H1 (cell line): ENCODE measurements at regions not wholly inside any gene's neighbourhood (a gene's known extent, or its start where the extent isn't known, plus 50 kb on each side); places are given as distances from the start of the nearest gene placed in this dataset.

ENCODE experiments used
- CTCF ChIA-PET: fragments of 300-600 bp; sonication (Branson Sonifier 250); formaldehyde crosslinking; loops from one replicate; lab custom pipeline; 2021; ENCODE audit not compliant: partially characterized antibody; lab: Charles Lee
- POLR2A ChIA-PET: fragments of 300-600 bp; sonication (Branson Sonifier 250); formaldehyde crosslinking; loops from one replicate; lab custom pipeline; 2021; ENCODE audit warnings: inconsistent platforms; ENCODE audit not compliant: partially characterized antibody; lab: Charles Lee
- DNase-seq, 2 experiments: peaks; one replicate each; pipeline versions ENCODE4 v3.0.0 to v3.0.0-alpha.2; 2010 to 2022; ENCODE audit warnings: low spot score in 2 of 2, low read depth in 1 of 2, mixed read lengths in 1 of 2
- FAIRE-seq: peaks from 2 replicates; lab custom pipeline; 2011; peaks lifted over from hg19 to GRCh38; lab: Jason Lieb, UNC
- H2AFZ ChIP-seq: 2 replicates; pipeline ENCODE4 v1.8.1; 2012; ENCODE audit warnings: low read length, inconsistent platforms
- H2AK5ac ChIP-seq: 2 replicates; pipeline ENCODE4 v1.6.1; 2013; ENCODE audit warnings: low read depth, low read length
- H2BK120ac ChIP-seq: replicated peaks from 2 replicates; pipeline ENCODE3; 2013; ENCODE audit warnings: low read depth, low read length, inconsistent platforms
- H2BK12ac ChIP-seq: 2 replicates; pipeline ENCODE4 v1.6.1; 2013; ENCODE audit warnings: low read depth, low read length
- H2BK15ac ChIP-seq: 2 replicates; pipeline ENCODE4 v1.6.1; 2013; ENCODE audit warnings: low read length
- H2BK20ac ChIP-seq: 2 replicates; pipeline ENCODE4 v1.6.1; 2013; ENCODE audit warnings: low read length
- H2BK5ac ChIP-seq: 2 replicates; pipeline ENCODE4 v1.6.1; 2013; ENCODE audit warnings: low read depth, low read length
- H3K14ac ChIP-seq: 2 replicates; pipeline ENCODE4 v1.6.1; 2013; ENCODE audit warnings: inconsistent platforms; ENCODE audit not compliant: insufficient read length
- H3K18ac ChIP-seq: 2 replicates; pipeline ENCODE4 v1.6.1; 2013; ENCODE audit warnings: low read length; ENCODE audit errors: extremely low read depth
- H3K23ac ChIP-seq: 2 replicates; pipeline ENCODE4 v1.6.1; 2013; ENCODE audit warnings: inconsistent platforms; ENCODE audit not compliant: insufficient read length
- H3K23me2 ChIP-seq: 2 replicates; pipeline ENCODE4 v1.6.1; 2013; ENCODE audit warnings: low read depth, low read length
- H3K27ac ChIP-seq: 2 replicates; pipeline ENCODE4 v1.6.1; 2011; ENCODE audit warnings: low read depth, low read length, inconsistent platforms
- H3K27me3 ChIP-seq, 4 experiments: replicated peaks in 1 of 4; 1 replicate in 1 of 4; 2 replicates in 3 of 4; pipeline versions ENCODE4 v1.6.1 to v1.8.1; 2011 to 2013; ENCODE audit warnings: low read length in 3 of 4, mild to moderate bottlenecking in 3 of 4, inconsistent platforms in 2 of 4, mixed read lengths in 2 of 4, moderate library complexity in 1 of 4; ENCODE audit not compliant: control insufficient read depth in 3 of 4, insufficient read depth in 3 of 4; ENCODE audit errors: extremely low read depth in 1 of 4
- H3K36me3 ChIP-seq, 4 experiments: 2 replicates each; pipeline versions ENCODE4 v1.6.1 to v1.8.1; 2011 to 2013; ENCODE audit warnings: mild to moderate bottlenecking in 4 of 4, low read length in 3 of 4, moderate library complexity in 2 of 4, control low read depth in 1 of 4, inconsistent platforms in 1 of 4; ENCODE audit not compliant: insufficient read depth in 4 of 4, control insufficient read depth in 2 of 4
- H3K4ac ChIP-seq: replicated peaks from 2 replicates; pipeline ENCODE3; 2013; ENCODE audit warnings: low read length, low read depth, mixed read lengths, inconsistent platforms; ENCODE audit not compliant: insufficient read length
- H3K4me1 ChIP-seq, 4 experiments: replicated peaks in 1 of 4; 1 replicate in 1 of 4; 2 replicates in 3 of 4; pipeline versions ENCODE4 v1.6.1 to v1.8.1; 2011 to 2013; ENCODE audit warnings: low read length in 3 of 4, inconsistent platforms in 2 of 4, mixed read lengths in 1 of 4; ENCODE audit not compliant: insufficient read depth in 4 of 4, control insufficient read depth in 3 of 4
- H3K4me2 ChIP-seq, 2 experiments: 2 replicates each; pipeline versions ENCODE4 v1.6.1 to v1.8.1; 2011 to 2013; ENCODE audit warnings: low read depth in 2 of 2, low read length in 2 of 2, control low read depth in 1 of 2, inconsistent platforms in 1 of 2, mild to moderate bottlenecking in 1 of 2; ENCODE audit not compliant: insufficient read depth in 1 of 2
- H3K4me3 ChIP-seq, 4 experiments: fragments of 200-600, 300-600 bp in 1 of 4; sonication (generic), shearing (Covaris generic), sonication (Bioruptor Twin) in 1 of 4; 2 replicates each; pipeline versions ENCODE4 v1.5.1 to v1.8.1; 2011 to 2016; ENCODE audit warnings: low read length in 4 of 4, low read depth in 3 of 4, control low read depth in 2 of 4, inconsistent platforms in 2 of 4, mild to moderate bottlenecking in 2 of 4, mixed read lengths in 1 of 4, moderate library complexity in 1 of 4; ENCODE audit not compliant: insufficient read depth in 2 of 4; ENCODE audit errors: extremely low read depth in 1 of 4
- H3K56ac ChIP-seq: replicated peaks from 2 replicates; pipeline ENCODE3; 2013; ENCODE audit warnings: low read depth, mild to moderate bottlenecking, mixed read lengths, low read length, inconsistent platforms; ENCODE audit not compliant: insufficient read length
- H3K79me1 ChIP-seq: 2 replicates; pipeline ENCODE4 v1.6.1; 2013; ENCODE audit warnings: low read depth, low read length, control low read depth
- H3K79me2 ChIP-seq, 2 experiments: 2 replicates each; pipeline versions ENCODE4 v1.6.1 to v1.8.1; 2012 to 2013; ENCODE audit warnings: low read length in 2 of 2, mild to moderate bottlenecking in 2 of 2, inconsistent platforms in 1 of 2; ENCODE audit not compliant: insufficient read depth in 2 of 2, control insufficient read depth in 1 of 2
- H3K9ac ChIP-seq, 4 experiments: replicated peaks in 1 of 4; 1 replicate in 1 of 4; 2 replicates in 3 of 4; pipeline versions ENCODE4 v1.6.1 to v1.8.1; 2011 to 2013; ENCODE audit warnings: low read depth in 3 of 4, low read length in 3 of 4, control low read depth in 2 of 4, mild to moderate bottlenecking in 2 of 4, moderate library complexity in 2 of 4, inconsistent platforms in 1 of 4; ENCODE audit errors: extremely low read depth in 1 of 4
- H3K9me3 ChIP-seq, 2 experiments: 2 replicates each; pipeline versions ENCODE4 v1.6.1 to v1.8.1; 2012 to 2013; ENCODE audit warnings: mild to moderate bottlenecking in 2 of 2, moderate library complexity in 2 of 2, control low read depth in 1 of 2, inconsistent platforms in 1 of 2, low read depth in 1 of 2, low read length in 1 of 2, mixed read lengths in 1 of 2; ENCODE audit not compliant: insufficient read depth in 2 of 2
- H4K20me1 ChIP-seq, 2 experiments: replicated peaks in 1 of 2; 2 replicates each; pipeline versions ENCODE3 to v1.8.1; 2011 to 2013; ENCODE audit warnings: inconsistent platforms in 2 of 2, low read length in 2 of 2, mild to moderate bottlenecking in 1 of 2; ENCODE audit not compliant: insufficient read depth in 2 of 2, control insufficient read depth in 1 of 2
- H4K5ac ChIP-seq: 2 replicates; pipeline ENCODE4 v1.6.1; 2013; ENCODE audit warnings: low read length, low read depth, mixed read lengths, inconsistent platforms; ENCODE audit not compliant: insufficient read length
- H4K8ac ChIP-seq: 2 replicates; pipeline ENCODE4 v1.8.0; 2013; ENCODE audit warnings: mild to moderate bottlenecking, moderate library complexity, low read length, inconsistent platforms; ENCODE audit not compliant: insufficient read depth; ENCODE audit errors: extremely low read depth
- H4K91ac ChIP-seq: replicated peaks from 2 replicates; pipeline ENCODE3; 2013; ENCODE audit warnings: low read length, mixed read lengths, inconsistent platforms; ENCODE audit not compliant: insufficient read length
- BRCA1 ChIP-seq: IDR thresholded peaks from 2 replicates; pipeline ENCODE4 v1.6.1; 2012; ENCODE audit warnings: low read depth, low read length, improper control_type of control experiment
- EP300 ChIP-seq, 2 experiments: IDR thresholded peaks; 1 replicate in 1 of 2; 2 replicates in 1 of 2; pipeline ENCODE4 v1.6.1; 2011 to 2012; ENCODE audit warnings: low read depth in 2 of 2, low read length in 2 of 2, mild to moderate bottlenecking in 2 of 2, borderline replicate concordance in 1 of 2, inconsistent platforms in 1 of 2, moderate library complexity in 1 of 2
- FOSL1 ChIP-seq: IDR thresholded peaks from 2 replicates; pipeline ENCODE4 v1.6.1; 2011; ENCODE audit warnings: mild to moderate bottlenecking, low read depth, low read length, moderate library complexity; ENCODE audit not compliant: insufficient read depth
- KDM4A ChIP-seq: IDR thresholded peaks from one replicate; pipeline ENCODE4 v1.7.1; 2012; ENCODE audit warnings: low read depth, mild to moderate bottlenecking, moderate library complexity, low read length, inconsistent platforms; ENCODE audit not compliant: severe bottlenecking
- MAX ChIP-seq: IDR thresholded peaks from 2 replicates; pipeline ENCODE4 v1.6.1; 2012; ENCODE audit warnings: inconsistent platforms
- POU5F1 ChIP-seq: IDR thresholded peaks from 2 replicates; pipeline ENCODE4 v1.6.1; 2011; ENCODE audit warnings: low read depth, mild to moderate bottlenecking, low read length, moderate library complexity
- RNF2 ChIP-seq: fragments of 200-900, 300-1000 bp; sonication (generic); IDR thresholded peaks from 2 replicates; pipeline ENCODE4 v1.7.1; 2016; ENCODE audit warnings: borderline replicate concordance, low read depth, mild to moderate bottlenecking, antibody characterized with exemption, low read length; ENCODE audit not compliant: poor library complexity, severe bottlenecking; ENCODE audit errors: missing control alignments
- RXRA ChIP-seq: IDR thresholded peaks from 2 replicates; pipeline ENCODE4 v1.6.1; 2011; ENCODE audit warnings: low read depth, mild to moderate bottlenecking, low read length, moderate library complexity; ENCODE audit not compliant: insufficient read depth
- SIN3A ChIP-seq, 2 experiments: IDR thresholded peaks in 1 of 2; conservative IDR thresholded peaks in 1 of 2; 2 replicates each; pipeline ENCODE4 v1.6.1; 2011 to 2012; ENCODE audit warnings: low read length in 2 of 2, improper control_type of control experiment in 1 of 2, low read depth in 1 of 2, mild to moderate bottlenecking in 1 of 2
- SP1 ChIP-seq: IDR thresholded peaks from 2 replicates; pipeline ENCODE4 v1.6.1; 2011; ENCODE audit warnings: low read depth, low read length
- SRF ChIP-seq: IDR thresholded peaks from 2 replicates; pipeline ENCODE4 v1.6.1; 2011; ENCODE audit warnings: mild to moderate bottlenecking, low read depth, low read length, moderate library complexity
- SUZ12 ChIP-seq: fragments of 200-600 bp; sonication (generic); IDR thresholded peaks from 2 replicates; pipeline ENCODE4 v1.6.1; 2012; ENCODE audit warnings: mild to moderate bottlenecking, inconsistent platforms, low read length, moderate library complexity, mixed read lengths
- TCF12 ChIP-seq: IDR thresholded peaks from 2 replicates; pipeline ENCODE4 v1.6.1; 2011; ENCODE audit warnings: low read depth, mild to moderate bottlenecking, low read length
- ZNF274 ChIP-seq: IDR thresholded peaks from 2 replicates; pipeline ENCODE4 v1.7.0; 2012; ENCODE audit warnings: low read length, borderline replicate concordance; ENCODE audit errors: extremely low read depth
- WGBS, 2 experiments: shearing (Covaris generic) in 1 of 2; methylation state at CpG; one replicate each; pipeline versions ENCODE4 v1.1.6 to v1.1.7; 2013 to 2015; ENCODE audit warnings: low lambda C conversion rate in 2 of 2, mixed read lengths in 2 of 2, inconsistent platforms in 1 of 2, low coverage in 1 of 2, missing lambda C conversion rate in 1 of 2; ENCODE audit not compliant: insufficient replicate concordance in 2 of 2, insufficient coverage in 1 of 2, insufficient read length in 1 of 2; ENCODE audit errors: extremely low coverage in 1 of 2, missing lambda C conversion rate in 1 of 2; 5-methylcytosine and 5-hydroxymethylcytosine counted together

GRCh38 chr10:62588116-62588515 lies 213.9 kb downstream of the ZNF365 start:
- WGBS, 2 experiments = 85% methylated on average over 1 of the region's 2 CpGs; no CpG with 5 or more reads in 1 of the 2 experiments
- H3K79me2 ChIP-seq = no peaks in the 10 kb centered on the region
- no peaks in the 10 kb centered on the region for H3K27me3 ChIP-seq
- no peak overlapping the region for H2BK15ac ChIP-seq
- H3K36me3 ChIP-seq = no peaks in the 10 kb centered on the region
- ChIA-PET CTCF (no interaction called here), POLR2A (no interaction called here)
- no peak overlapping the region for H3K9ac ChIP-seq
- H2AFZ ChIP-seq = no peak overlapping the region
- H4K5ac ChIP-seq = no peak overlapping the region
- no peak overlapping the region for H2BK20ac ChIP-seq
- no peak overlapping the region for H3K56ac ChIP-seq
- H3K27ac ChIP-seq = no peak overlapping the region
- FAIRE-seq = no peak
- no peaks in the 10 kb centered on the region for H3K79me1 ChIP-seq
- no peaks in the 10 kb centered on the region for H3K9me3 ChIP-seq
- H2BK5ac ChIP-seq = no peak overlapping the region
- H3K4me2 ChIP-seq = no peak overlapping the region
- H3K23ac ChIP-seq = no peak overlapping the region
- H3K14ac ChIP-seq = no peak overlapping the region
- DNase-seq = no peak
- H2AK5ac ChIP-seq = no peak overlapping the region
- H3K18ac ChIP-seq = no peak overlapping the region
- no peak overlapping the region for H3K4ac ChIP-seq
- no peaks in the 10 kb centered on the region for H4K20me1 ChIP-seq
- H3K4me3 ChIP-seq = no peak overlapping the region
- no peak overlapping the region for H4K91ac ChIP-seq
- no peak overlapping the region for H2BK12ac ChIP-seq
- no peak overlapping the region for H4K8ac ChIP-seq
- H2BK120ac ChIP-seq = no peak overlapping the region
- H3K23me2 ChIP-seq = no peaks in the 10 kb centered on the region
- no peaks in the 10 kb centered on the region for H3K4me1 ChIP-seq
- TF ChIP-seq SIN3A (conservative IDR thresholded peaks at IDR 0.05 in 1 of 2, IDR thresholded peaks at IDR 0.05 in 1 of 2; ENCODE audit: low read depth in 1 of 2, low read length in 2 of 2) (no peak), RXRA (no peak), FOSL1 (no peak), SRF (no peak), BRCA1 (no peak), SP1 (no peak), POU5F1 (no peak), TCF12 (no peak), EP300 (IDR thresholded peaks at IDR 0.05; ENCODE audit: borderline replicate concordance in 1 of 2, low read depth in 2 of 2, low read length in 2 of 2) (no peak), MAX (no peak), RNF2 (no peak), SUZ12 (no peak), KDM4A (no peak), ZNF274 (no peak)
